ENCODE measurements at regions not wholly inside any gene's neighbourhood (a gene's known extent, or its start where the extent isn't known, plus 50 kb on each side); places are given as distances from the start of the nearest gene placed in this dataset.

DNA sequence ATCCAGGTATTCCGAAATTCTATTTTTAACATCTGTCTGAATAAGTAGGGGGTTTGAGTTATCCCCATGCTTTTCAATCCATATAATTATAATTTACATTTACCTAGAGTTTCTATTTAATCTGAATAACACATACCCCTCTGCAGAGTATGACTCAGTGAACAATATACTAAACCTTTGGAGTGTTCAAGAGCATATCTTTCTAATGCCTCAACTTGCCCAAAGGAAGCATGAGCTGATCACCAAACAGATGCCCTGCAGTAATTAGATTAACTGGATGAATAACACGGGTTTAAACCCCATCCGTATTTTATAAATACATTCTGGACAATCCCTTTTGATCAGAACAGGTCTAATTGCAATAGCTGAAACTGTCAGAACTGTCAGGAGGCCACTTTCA lies 897.1 kb downstream of the TFAP2A start:
- no peak for TF ChIP-seq POLR2A (IDR thresholded peaks at IDR 0.05; ENCODE audit: low read length)
- no peak for TF ChIP-seq GATA1 (IDR thresholded peaks at IDR 0.05; ENCODE audit: low read depth, low read length)
